Keratinocyte (primary cell): ENCODE measurements at regions not wholly inside any gene's neighbourhood (a gene's known extent, or its start where the extent isn't known, plus 50 kb on each side); places are given as distances from the start of the nearest gene placed in this dataset.

Experiments
- DNase-seq: peaks from one replicate; pipeline ENCODE4 v3.0.0-alpha.2; 2011; ENCODE audit warnings: low read depth, missing footprints, low spot score
- FAIRE-seq: peaks from 2 replicates; lab custom pipeline; 2011; peaks lifted over from hg19 to GRCh38; lab: Jason Lieb, UNC
- H2AFZ ChIP-seq: 2 replicates; pipeline ENCODE4 v1.6.0; 2012; ENCODE audit warnings: low read length, control low read depth, inconsistent platforms; ENCODE audit not compliant: control insufficient read depth
- H3K27ac ChIP-seq: 2 replicates; pipeline ENCODE4 v1.5.1; 2011; ENCODE audit warnings: low read length; ENCODE audit not compliant: control insufficient read depth, insufficient read depth
- H3K27me3 ChIP-seq: 3 replicates; pipeline ENCODE4 v1.6.0; 2011; ENCODE audit warnings: low read length; ENCODE audit not compliant: control insufficient read depth, insufficient read depth; ENCODE audit errors: extremely low read depth
- H3K36me3 ChIP-seq, 2 experiments: 2 replicates in 1 of 2; 3 replicates in 1 of 2; pipeline ENCODE4 v1.5.1; 2011; ENCODE audit warnings: low read length in 2 of 2, mild to moderate bottlenecking in 1 of 2; ENCODE audit not compliant: control insufficient read depth in 2 of 2, insufficient read depth in 2 of 2; ENCODE audit errors: extremely low read depth in 1 of 2
- H3K4me1 ChIP-seq: 3 replicates; pipeline ENCODE4 v1.5.1; 2011; ENCODE audit warnings: low read length; ENCODE audit not compliant: control insufficient read depth, insufficient read depth; ENCODE audit errors: extremely low read depth
- H3K4me2 ChIP-seq: 3 replicates; pipeline ENCODE4 v1.6.0; 2011; ENCODE audit warnings: low read depth, low read length; ENCODE audit not compliant: control insufficient read depth, insufficient read depth; ENCODE audit errors: extremely low read depth
- H3K4me3 ChIP-seq, 3 experiments: fragments of 200-600 bp in 1 of 3; sonication (generic) in 1 of 3; 2 replicates in 2 of 3; 3 replicates in 1 of 3; pipeline ENCODE4 v1.5.1; 2011 to 2016; ENCODE audit warnings: low read length in 3 of 3, mild to moderate bottlenecking in 3 of 3, control low read depth in 2 of 3, inconsistent platforms in 1 of 3, low read depth in 1 of 3, mixed read lengths in 1 of 3, mixed run types in 1 of 3, moderate library complexity in 1 of 3; ENCODE audit not compliant: control insufficient read depth in 2 of 3, insufficient read depth in 2 of 3; ENCODE audit errors: extremely low read depth in 1 of 3
- H3K79me2 ChIP-seq: 2 replicates; pipeline ENCODE4 v1.6.0; 2012; ENCODE audit warnings: low read length; ENCODE audit not compliant: control insufficient read depth, insufficient read depth
- H3K9ac ChIP-seq: 3 replicates; pipeline ENCODE4 v1.6.0; 2011; ENCODE audit warnings: low read length; ENCODE audit not compliant: control insufficient read depth, insufficient read depth; ENCODE audit errors: extremely low read depth
- H3K9me1 ChIP-seq: 3 replicates; pipeline ENCODE4 v1.6.0; 2011; ENCODE audit warnings: low read length; ENCODE audit not compliant: control insufficient read depth, insufficient read depth; ENCODE audit errors: extremely low read depth
- H3K9me3 ChIP-seq: 2 replicates; pipeline ENCODE4 v1.5.1; 2012; ENCODE audit warnings: low read depth, low read length; ENCODE audit not compliant: control insufficient read depth
- H4K20me1 ChIP-seq: 3 replicates; pipeline ENCODE4 v1.6.0; 2011; ENCODE audit warnings: low read length; ENCODE audit not compliant: control insufficient read depth, insufficient read depth; ENCODE audit errors: extremely low read depth
- CTCF ChIP-seq, 3 experiments: IDR thresholded peaks in 1 of 3; conservative IDR thresholded peaks in 1 of 3; optimal IDR thresholded peaks in 1 of 3; 2 replicates in 2 of 3; 3 replicates in 1 of 3; pipeline versions ENCODE3 to v1.5.1; 2011; ENCODE audit warnings: low read length in 3 of 3, mild to moderate bottlenecking in 3 of 3, moderate library complexity in 2 of 3, control low read depth in 1 of 3, inconsistent platforms in 1 of 3; ENCODE audit not compliant: insufficient read depth in 2 of 3; ENCODE audit errors: extremely low read depth in 1 of 3
- EZH2 ChIP-seq: IDR thresholded peaks from one replicate; pipeline ENCODE4 v1.6.1; 2012; ENCODE audit warnings: inconsistent platforms, mild to moderate bottlenecking, low read length, moderate library complexity
- dilution Hi-C: fragments of 300-500 bp; cut with MboI; formaldehyde crosslinking; loops from one replicate; pipeline ENCODE4 v1.7.0; 2020; ENCODE audit warnings: low sequenced_read_pairs; ENCODE audit not compliant: extremely low pct_ligation_motif_present

- FAIRE-seq (no peak), DNase-seq (no peak)
These were observed 592.5 kb upstream of the ATP2B1 start for GRCh38 chr12:90301095-90301494.

GRCh38 chr12:90299666-90300065 is 591.0 kb upstream of the ATP2B1 start:
- H2AFZ ChIP-seq: no peak overlapping the region
- FAIRE-seq: no peak
- H3K27me3 ChIP-seq: no peaks in the 10 kb centered on the region
- H3K9me3 ChIP-seq: no peaks in the 10 kb centered on the region
- no peak overlapping the region for H3K4me2 ChIP-seq
- no peaks in the 10 kb centered on the region for H3K9me1 ChIP-seq
- no peak overlapping the region for H3K27ac ChIP-seq
- no peaks in the 10 kb centered on the region for H3K36me3 ChIP-seq
- no peak for TF ChIP-seq CTCF (optimal IDR thresholded peaks at IDR 0.05 in 1 of 3, IDR thresholded peaks at IDR 0.05 in 1 of 3, conservative IDR thresholded peaks at IDR 0.05 in 1 of 3; ENCODE audit: extremely low read depth in 1 of 3, insufficient read depth in 2 of 3, low read length in 3 of 3)
- no peak for TF ChIP-seq EZH2
- no peaks in the 10 kb centered on the region for H3K4me1 ChIP-seq
- no peak overlapping the region for H3K4me3 ChIP-seq
- no peaks in the 10 kb centered on the region for H3K79me2 ChIP-seq
- no peak for DNase-seq
- H3K9ac ChIP-seq: no peak overlapping the region
- dilution Hi-C loops: no loop called here
- no peaks in the 10 kb centered on the region for H4K20me1 ChIP-seq

More at GRCh38 chr12:90301095-90301494, 592.5 kb upstream of the ATP2B1 start:
- no peaks in the 10 kb centered on the region for H4K20me1 ChIP-seq
- H3K27ac ChIP-seq: no peak overlapping the region
- H3K79me2 ChIP-seq: no peaks in the 10 kb centered on the region
- no peak overlapping the region for H3K4me2 ChIP-seq
- H3K9me3 ChIP-seq: no peaks in the 10 kb centered on the region
- no peak overlapping the region for H2AFZ ChIP-seq
- TF ChIP-seq EZH2: no peak
- no peak for TF ChIP-seq CTCF (optimal IDR thresholded peaks at IDR 0.05 in 1 of 3, IDR thresholded peaks at IDR 0.05 in 1 of 3, conservative IDR thresholded peaks at IDR 0.05 in 1 of 3; ENCODE audit: extremely low read depth in 1 of 3, insufficient read depth in 2 of 3, low read length in 3 of 3)
- no peaks in the 10 kb centered on the region for H3K9me1 ChIP-seq
- no peak overlapping the region for H3K9ac ChIP-seq
- dilution Hi-C loops: no loop called here
- H3K4me1 ChIP-seq: peaks cover 6% of the 10 kb centered on the region
- no peaks in the 10 kb centered on the region for H3K36me3 ChIP-seq
- no peaks in the 10 kb centered on the region for H3K27me3 ChIP-seq
- H3K4me3 ChIP-seq: no peak overlapping the region
